Trophoblast cell (in vitro differentiated cells and primary cell): ENCODE measurements at regions not wholly inside any gene's neighbourhood (a gene's known extent, or its start where the extent isn't known, plus 50 kb on each side); places are given as distances from the start of the nearest gene placed in this dataset.
A peak's percentile ranks its signal among the peaks of the same experiment; 100 is the strongest.

Experiments used
- DNase-seq, 2 donors: peaks; one replicate each; pipeline ENCODE4 v3.0.0-alpha.2; 2016
- H2AFZ ChIP-seq: 2 replicates; pipeline ENCODE4 v1.6.1; 2013; ENCODE audit warnings: low read length, moderate library complexity, mild to moderate bottlenecking; ENCODE audit not compliant: insufficient read depth, poor library complexity
- H2AK5ac ChIP-seq: 2 replicates; pipeline ENCODE4 v1.6.1; 2013; ENCODE audit warnings: mild to moderate bottlenecking, low read length
- H2BK120ac ChIP-seq: 2 replicates; pipeline ENCODE4 v1.6.1; 2013; ENCODE audit warnings: low read length, mild to moderate bottlenecking, moderate library complexity; ENCODE audit not compliant: insufficient read depth, poor library complexity
- H2BK12ac ChIP-seq: 2 replicates; pipeline ENCODE4 v1.6.1; 2013; ENCODE audit warnings: mild to moderate bottlenecking, low read length, moderate library complexity
- H2BK5ac ChIP-seq: 2 replicates; pipeline ENCODE4 v1.6.1; 2013; ENCODE audit warnings: low read length, low read depth, moderate library complexity, mild to moderate bottlenecking; ENCODE audit not compliant: poor library complexity
- H3K14ac ChIP-seq: 2 replicates; pipeline ENCODE4 v1.6.1; 2013; ENCODE audit warnings: mild to moderate bottlenecking, low read length
- H3K18ac ChIP-seq: 2 replicates; pipeline ENCODE4 v1.6.1; 2013; ENCODE audit warnings: mild to moderate bottlenecking, low read length
- H3K23ac ChIP-seq: 2 replicates; pipeline ENCODE4 v1.6.1; 2013; ENCODE audit warnings: low read length
- H3K27ac ChIP-seq: 2 replicates; pipeline ENCODE4 v1.5.1; 2013; ENCODE audit warnings: low read depth, mild to moderate bottlenecking, inconsistent platforms, low read length, moderate library complexity
- H3K27me3 ChIP-seq: 2 replicates; pipeline ENCODE4 v1.6.1; 2013; ENCODE audit warnings: inconsistent platforms, mild to moderate bottlenecking, low read length, moderate library complexity; ENCODE audit not compliant: insufficient read depth
- H3K36me3 ChIP-seq, 2 experiments: 1 replicate in 1 of 2; 2 replicates in 1 of 2; pipeline ENCODE4 v1.6.1; 2013; ENCODE audit warnings: low read length in 2 of 2, mild to moderate bottlenecking in 2 of 2, moderate library complexity in 1 of 2; ENCODE audit not compliant: insufficient read depth in 2 of 2, control insufficient read depth in 1 of 2
- H3K4ac ChIP-seq: 2 replicates; pipeline ENCODE4 v1.6.1; 2013; ENCODE audit warnings: low read depth, mild to moderate bottlenecking, low read length, moderate library complexity
- H3K4me1 ChIP-seq, 2 experiments: 1 replicate in 1 of 2; 2 replicates in 1 of 2; pipeline ENCODE4 v1.6.1; 2013; ENCODE audit warnings: low read length in 2 of 2, mild to moderate bottlenecking in 2 of 2, moderate library complexity in 1 of 2; ENCODE audit not compliant: insufficient read depth in 2 of 2, control insufficient read depth in 1 of 2
- H3K4me2 ChIP-seq: 2 replicates; pipeline ENCODE4 v1.6.1; 2013; ENCODE audit warnings: inconsistent platforms, mild to moderate bottlenecking, low read length, moderate library complexity
- H3K4me3 ChIP-seq: 2 replicates; pipeline ENCODE4 v1.5.1; 2013; ENCODE audit warnings: mild to moderate bottlenecking, low read depth, low read length, inconsistent platforms
- H3K79me1 ChIP-seq: one replicate; pipeline ENCODE4 v1.6.1; 2013; ENCODE audit warnings: low read length
- H3K79me2 ChIP-seq: 2 replicates; pipeline ENCODE4 v1.6.1; 2013; ENCODE audit warnings: low read length, mild to moderate bottlenecking; ENCODE audit not compliant: control insufficient read depth, insufficient read depth, poor library complexity
- H3K9ac ChIP-seq: 2 replicates; pipeline ENCODE4 v1.6.1; 2013; ENCODE audit warnings: mild to moderate bottlenecking, low read length
- H3K9me3 ChIP-seq: 2 replicates; pipeline ENCODE4 v1.6.1; 2013; ENCODE audit warnings: low read depth, mild to moderate bottlenecking, control low read depth, inconsistent platforms, low read length; ENCODE audit not compliant: insufficient read depth
- H4K12ac ChIP-seq: 2 replicates; pipeline ENCODE4 v1.6.1; 2013; ENCODE audit warnings: low read depth, mild to moderate bottlenecking, low read length, moderate library complexity
- H4K8ac ChIP-seq: 2 replicates; pipeline ENCODE4 v1.6.1; 2013; ENCODE audit warnings: low read depth, mild to moderate bottlenecking, low read length, moderate library complexity
- H4K91ac ChIP-seq: one replicate; pipeline ENCODE4 v1.6.1; 2013; ENCODE audit warnings: low read depth, mild to moderate bottlenecking, low read length, moderate library complexity
- WGBS: extraction: QIAGEN DNeasy Blood & Tissue Kit; methylation state at CpG from one replicate; pipeline ENCODE4 v1.1.7; 2013; ENCODE audit warnings: missing lambda C conversion rate; ENCODE audit not compliant: insufficient read length, insufficient coverage; ENCODE audit errors: extremely low coverage; 5-methylcytosine and 5-hydroxymethylcytosine counted together

GRCh38 chr2:184369307-184369706 lies 229.0 kb upstream of the ZNF804A start:
- Histone ChIP-seq H3K9me3 (no peaks in the 10 kb centered on the region), H3K4ac (no peak overlapping the region), H2AFZ (no peak overlapping the region), H3K14ac (no peak overlapping the region), H3K18ac (no peak overlapping the region), H3K4me1 (peaks cover 0 to 3% of the 10 kb centered on the region in 2 experiments), H2BK5ac (no peak overlapping the region), H2BK12ac (no peak overlapping the region), H3K79me2 (no peaks in the 10 kb centered on the region), H3K27me3 (no peaks in the 10 kb centered on the region), H3K79me1 (no peaks in the 10 kb centered on the region), H3K27ac (no peak overlapping the region), H4K12ac (no peak overlapping the region), H3K4me2 (no peak overlapping the region), H4K8ac (no peak overlapping the region), H3K4me3 (no peak overlapping the region), H2BK120ac (no peak overlapping the region), H3K36me3 (no peaks in the 10 kb centered on the region), H3K9ac (no peak overlapping the region), H2AK5ac (no peak overlapping the region), H3K23ac (no peak overlapping the region), H4K91ac (no peak overlapping the region)
- DNase-seq, result no peak
- no CpG with 5 or more reads among the region's 5 CpGs for WGBS

GRCh38 chr2:184370954-184371353 lies 227.4 kb upstream of the ZNF804A start:
- H4K91ac ChIP-seq, result no peak overlapping the region

GRCh38 chr2:184371641-184372040 lies 226.7 kb upstream of the ZNF804A start:
- Histone ChIP-seq H3K9ac (no peak overlapping the region), H3K27me3 (no peaks in the 10 kb centered on the region), H3K36me3 (no peaks in the 10 kb centered on the region), H2BK5ac (no peak overlapping the region), H3K14ac (no peak overlapping the region), H3K79me1 (no peaks in the 10 kb centered on the region), H2BK120ac (no peak overlapping the region), H4K8ac (no peak overlapping the region), H3K4ac (no peak overlapping the region), H2AK5ac (no peak overlapping the region), H3K79me2 (no peaks in the 10 kb centered on the region), H3K23ac (no peak overlapping the region), H2BK12ac (no peak overlapping the region), H3K4me1 (peaks cover 0 to 2% of the 10 kb centered on the region in 2 experiments), H3K4me2 (no peak overlapping the region), H2AFZ (no peak overlapping the region), H3K27ac (no peak overlapping the region), H3K4me3 (no peak overlapping the region), H3K18ac (no peak overlapping the region), H4K91ac (no peak overlapping the region), H3K9me3 (no peaks in the 10 kb centered on the region), H4K12ac (no peak overlapping the region)
- WGBS, result no CpG with 5 or more reads among the region's 1 CpG
- no peak for DNase-seq

More at GRCh38 chr2:184370954-184371353, 227.4 kb upstream of the ZNF804A start:
- Histone ChIP-seq H3K27me3 (no peaks in the 10 kb centered on the region), H3K4ac (no peak overlapping the region), H2AK5ac (no peak overlapping the region), H2BK12ac (no peak overlapping the region), H3K27ac (no peak overlapping the region), H4K12ac (no peak overlapping the region), H3K4me3 (no peak overlapping the region), H3K79me1 (no peaks in the 10 kb centered on the region), H2BK120ac (no peak overlapping the region), H3K9me3 (no peaks in the 10 kb centered on the region), H2BK5ac (no peak overlapping the region), H3K23ac (no peak overlapping the region), H3K14ac (no peak overlapping the region), H3K4me2 (no peak overlapping the region), H3K4me1 (peaks cover 0 to 3% of the 10 kb centered on the region in 2 experiments), H3K9ac (no peak overlapping the region), H3K18ac (no peak overlapping the region), H2AFZ (no peak overlapping the region), H3K79me2 (no peaks in the 10 kb centered on the region), H4K8ac (no peak overlapping the region), H3K36me3 (no peaks in the 10 kb centered on the region)
- DNase-seq, result no peak

DNA sequence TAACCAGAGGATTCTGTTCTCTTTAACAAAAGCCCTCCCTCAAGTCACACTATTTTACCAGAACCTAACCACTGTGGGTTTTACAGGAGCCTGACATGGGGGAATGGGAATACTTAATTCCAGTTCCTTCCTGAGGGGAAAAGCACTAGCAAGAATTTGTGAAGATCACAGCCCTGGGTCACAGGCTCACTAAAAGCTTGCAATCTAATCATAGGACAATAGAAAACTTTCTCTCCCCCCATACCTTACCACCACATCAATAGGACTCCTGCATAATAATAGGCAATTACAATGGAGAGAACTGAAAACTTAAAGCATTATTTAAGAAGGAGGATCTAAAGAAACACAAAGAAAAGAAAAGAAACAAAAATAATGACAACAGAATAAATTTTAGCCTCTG lies 225.8 kb upstream of the ZNF804A start:
- Histone ChIP-seq H4K91ac (no peak overlapping the region), H2BK12ac (no peak overlapping the region), H3K27me3 (no peaks in the 10 kb centered on the region), H3K79me1 (no peaks in the 10 kb centered on the region), H3K14ac (no peak overlapping the region), H3K79me2 (no peaks in the 10 kb centered on the region), H2AFZ (no peak overlapping the region), H3K4me2 (no peak overlapping the region), H3K36me3 (no peaks in the 10 kb centered on the region), H3K9me3 (no peaks in the 10 kb centered on the region), H3K9ac (no peak overlapping the region), H3K23ac (no peak overlapping the region), H4K8ac (no peak overlapping the region), H2AK5ac (no peak overlapping the region), H3K18ac (no peak overlapping the region), H3K27ac (no peak overlapping the region), H3K4me1 (no peaks in the 10 kb centered on the region), H2BK120ac (no peak overlapping the region), H3K4me3 (no peak overlapping the region), H2BK5ac (no peak overlapping the region), H3K4ac (no peak overlapping the region), H4K12ac (no peak overlapping the region)
- DNase-seq, result no peak

DNA sequence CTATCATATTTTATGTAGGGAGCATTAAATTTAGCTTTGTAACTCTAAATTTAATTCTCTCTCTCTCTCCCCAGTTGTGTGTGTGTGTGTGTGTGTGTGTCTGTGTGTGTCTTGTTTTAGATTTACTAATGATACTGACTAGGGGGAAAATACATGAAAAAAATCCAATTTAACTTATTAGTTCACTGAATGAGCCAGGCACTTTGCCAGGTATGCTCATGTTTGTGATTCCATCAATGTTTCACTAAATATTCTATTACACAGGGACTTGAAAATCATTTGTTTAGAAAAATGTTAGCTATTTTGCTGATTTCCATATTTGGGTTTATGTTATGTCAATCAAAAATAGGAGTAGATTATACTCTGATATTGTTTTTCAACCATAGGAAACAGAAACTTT lies 203.7 kb upstream of the ZNF804A start:
- peak in 1 of 2 donors; percentile 1 for DNase-seq
- Histone ChIP-seq H3K9me3 (no peaks in the 10 kb centered on the region), H2BK5ac (no peak overlapping the region), H3K23ac (no peak overlapping the region), H2AFZ (no peak overlapping the region), H3K79me2 (no peaks in the 10 kb centered on the region), H3K79me1 (no peaks in the 10 kb centered on the region), H2AK5ac (no peak overlapping the region), H4K8ac (no peak overlapping the region), H3K14ac (no peak overlapping the region), H3K27ac (no peak overlapping the region), H4K91ac (no peak overlapping the region), H2BK12ac (no peak overlapping the region), H3K4me3 (no peak overlapping the region), H2BK120ac (no peak overlapping the region), H3K4me1 (no peaks in the 10 kb centered on the region), H3K4ac (no peak overlapping the region), H3K18ac (no peak overlapping the region), H3K9ac (no peak overlapping the region), H3K27me3 (no peaks in the 10 kb centered on the region), H3K4me2 (no peak overlapping the region), H3K36me3 (no peaks in the 10 kb centered on the region), H4K12ac (no peak overlapping the region)
